ENCODE measurements at regions not wholly inside any gene's neighbourhood (a gene's known extent, or its start where the extent isn't known, plus 50 kb on each side); places are given as distances from the start of the nearest gene placed in this dataset.

GRCh38 chr12:43094886-43095575, 457.0 kb downstream of the ADAMTS20 start:
- no peaks in the 10 kb centered on the region for H3K27me3 ChIP-seq (ENCODE audit: control insufficient read depth, insufficient read depth)
- ATAC-seq (no peak), DNase-seq (no peak)
- 58% methylated on average over 2 of the region's 2 CpGs for WGBS
- intact Hi-C loops (cut with DNase I) = no loop called here
- no peak overlapping the region for H3K4me3 ChIP-seq (ENCODE audit: low read length)
- peaks cover 1% of the 10 kb centered on the region for H3K4me1 ChIP-seq (ENCODE audit: control insufficient read depth, insufficient read depth, low read length)
- no peak overlapping the region for H3K27ac ChIP-seq (ENCODE audit: low read length)
- no peaks in the 10 kb centered on the region for H3K9me3 ChIP-seq (ENCODE audit: control insufficient read depth, low read length)

GRCh38 chr12:43090981-43091380, 461.0 kb downstream of the ADAMTS20 start:
- ATAC-seq (no peak), DNase-seq (no peak)
- H3K9me3 ChIP-seq (ENCODE audit: control insufficient read depth, low read length) = no peaks in the 10 kb centered on the region
- intact Hi-C loops (cut with DNase I) = no loop called here
- H3K4me3 ChIP-seq (ENCODE audit: low read length) = no peak overlapping the region
- no peaks in the 10 kb centered on the region for H3K27me3 ChIP-seq (ENCODE audit: control insufficient read depth, insufficient read depth)
- no peak overlapping the region for H3K27ac ChIP-seq (ENCODE audit: low read length)
- 98% methylated on average over 2 of the region's 2 CpGs for WGBS
- no peaks in the 10 kb centered on the region for H3K4me1 ChIP-seq (ENCODE audit: control insufficient read depth, insufficient read depth, low read length)

- Histone ChIP-seq H3K27me3 (ENCODE audit: control insufficient read depth, insufficient read depth) (no peaks in the 10 kb centered on the region), H3K9me3 (ENCODE audit: control insufficient read depth, low read length) (no peaks in the 10 kb centered on the region), H3K4me1 (ENCODE audit: control insufficient read depth, insufficient read depth, low read length) (no peaks in the 10 kb centered on the region), H3K27ac (ENCODE audit: low read length) (no peak overlapping the region), H3K4me3 (ENCODE audit: low read length) (no peak overlapping the region)
- WGBS = 80% methylated on average over 3 of the region's 3 CpGs
- no peak for ATAC-seq
- intact Hi-C loops (cut with DNase I) = no loop called here
- no peak for DNase-seq
Observed at GRCh38 chr12:43087195-43088091, 464.6 kb downstream of the ADAMTS20 start.

- Histone ChIP-seq H3K4me1 (ENCODE audit: control insufficient read depth, insufficient read depth, low read length) (no peaks in the 10 kb centered on the region), H3K27ac (ENCODE audit: low read length) (no peak overlapping the region), H3K4me3 (ENCODE audit: low read length) (no peak overlapping the region), H3K9me3 (ENCODE audit: control insufficient read depth, low read length) (no peaks in the 10 kb centered on the region), H3K27me3 (ENCODE audit: control insufficient read depth, insufficient read depth) (no peaks in the 10 kb centered on the region)
- ATAC-seq (no peak), DNase-seq (no peak)
- intact Hi-C loops (cut with DNase I) = no loop called here
Observed at GRCh38 chr12:43079476-43079875, 472.5 kb downstream of the ADAMTS20 start.

- no peak overlapping the region for H3K4me3 ChIP-seq (ENCODE audit: low read length)
- H3K4me1 ChIP-seq (ENCODE audit: control insufficient read depth, insufficient read depth, low read length) = no peaks in the 10 kb centered on the region
- no peak overlapping the region for H3K27ac ChIP-seq (ENCODE audit: low read length)
- DNase-seq = no peak
- ATAC-seq = no peak
- 53% methylated on average over 3 of the region's 3 CpGs for WGBS
- H3K27me3 ChIP-seq (ENCODE audit: control insufficient read depth, insufficient read depth) = no peaks in the 10 kb centered on the region
- intact Hi-C loops (cut with DNase I) = no loop called here
- no peaks in the 10 kb centered on the region for H3K9me3 ChIP-seq (ENCODE audit: control insufficient read depth, low read length)
Observed at GRCh38 chr12:43078976-43079375, 473.0 kb downstream of the ADAMTS20 start.

- no peaks in the 10 kb centered on the region for H3K4me1 ChIP-seq (ENCODE audit: control insufficient read depth, insufficient read depth, low read length)
Observed at GRCh38 chr12:43072431-43072830, 479.6 kb downstream of the ADAMTS20 start.

GRCh38 chr12:43069768-43070221, 480.2 kb upstream of the PRICKLE1 start:
- Histone ChIP-seq H3K27me3 (ENCODE audit: control insufficient read depth, insufficient read depth) (no peaks in the 10 kb centered on the region), H3K9me3 (ENCODE audit: control insufficient read depth, low read length) (no peaks in the 10 kb centered on the region), H3K27ac (ENCODE audit: low read length) (no peak overlapping the region), H3K4me1 (ENCODE audit: control insufficient read depth, insufficient read depth, low read length) (no peaks in the 10 kb centered on the region), H3K4me3 (ENCODE audit: low read length) (no peak overlapping the region)
- ATAC-seq (peak; percentile 87 to 89), DNase-seq (peak; percentile 66 to 85 (median 80))
- WGBS = 63% methylated on average over 5 of the region's 5 CpGs
- intact Hi-C loops (cut with DNase I) = no loop called here

More at GRCh38 chr12:43072431-43072830, 479.6 kb downstream of the ADAMTS20 start:
- 86% methylated on average over 1 of the region's 1 CpG for WGBS
- DNase-seq = no peak
- ATAC-seq = no peak
- Histone ChIP-seq H3K27ac (ENCODE audit: low read length) (no peak overlapping the region), H3K4me3 (ENCODE audit: low read length) (no peak overlapping the region), H3K9me3 (ENCODE audit: control insufficient read depth, low read length) (no peaks in the 10 kb centered on the region), H3K27me3 (ENCODE audit: control insufficient read depth, insufficient read depth) (no peaks in the 10 kb centered on the region)
- intact Hi-C loops (cut with DNase I) = no loop called here

- Histone ChIP-seq H3K27me3 (ENCODE audit: control insufficient read depth, insufficient read depth) (no peaks in the 10 kb centered on the region), H3K27ac (ENCODE audit: low read length) (no peak overlapping the region), H3K9me3 (ENCODE audit: control insufficient read depth, low read length) (no peaks in the 10 kb centered on the region), H3K4me3 (ENCODE audit: low read length) (no peak overlapping the region), H3K4me1 (ENCODE audit: control insufficient read depth, insufficient read depth, low read length) (no peaks in the 10 kb centered on the region)
- ATAC-seq (no peak), DNase-seq (no peak)
- WGBS = 82% methylated on average over 2 of the region's 2 CpGs
- intact Hi-C loops (cut with DNase I) = no loop called here
Observed at GRCh38 chr12:43066471-43066870, 476.9 kb upstream of the PRICKLE1 start.

GRCh38 chr12:43063650-43064049, 474.1 kb upstream of the PRICKLE1 start:
- intact Hi-C loops (cut with DNase I) = no loop called here
- Histone ChIP-seq H3K27me3 (ENCODE audit: control insufficient read depth, insufficient read depth) (no peaks in the 10 kb centered on the region), H3K4me1 (ENCODE audit: control insufficient read depth, insufficient read depth, low read length) (no peaks in the 10 kb centered on the region), H3K27ac (ENCODE audit: low read length) (no peak overlapping the region), H3K9me3 (ENCODE audit: control insufficient read depth, low read length) (no peaks in the 10 kb centered on the region), H3K4me3 (ENCODE audit: low read length) (no peak overlapping the region)
- WGBS = 63% methylated on average over 3 of the region's 3 CpGs
- ATAC-seq = peak in 1 of 2 donors; percentile 60
- no peak for DNase-seq

GRCh38 chr12:43062201-43062895, 472.8 kb upstream of the PRICKLE1 start:
- DNase-seq = no peak
- 92% methylated on average over 1 of the region's 1 CpG for WGBS
- Histone ChIP-seq H3K4me1 (ENCODE audit: control insufficient read depth, insufficient read depth, low read length) (no peaks in the 10 kb centered on the region), H3K27me3 (ENCODE audit: control insufficient read depth, insufficient read depth) (no peaks in the 10 kb centered on the region), H3K4me3 (ENCODE audit: low read length) (no peak overlapping the region), H3K9me3 (ENCODE audit: control insufficient read depth, low read length) (no peaks in the 10 kb centered on the region), H3K27ac (ENCODE audit: low read length) (no peak overlapping the region)
- intact Hi-C loops (cut with DNase I) = no loop called here
- ATAC-seq = no peak

GRCh38 chr12:43060742-43061141, 471.2 kb upstream of the PRICKLE1 start:
- ATAC-seq (no peak), DNase-seq (no peak)
- intact Hi-C loops (cut with DNase I) = no loop called here
- Histone ChIP-seq H3K27ac (ENCODE audit: low read length) (no peak overlapping the region), H3K4me1 (ENCODE audit: control insufficient read depth, insufficient read depth, low read length) (no peaks in the 10 kb centered on the region), H3K4me3 (ENCODE audit: low read length) (no peak overlapping the region), H3K9me3 (ENCODE audit: control insufficient read depth, low read length) (no peaks in the 10 kb centered on the region), H3K27me3 (ENCODE audit: control insufficient read depth, insufficient read depth) (no peaks in the 10 kb centered on the region)
- WGBS = 3% methylated on average over 2 of the region's 2 CpGs
